MM.1S (cell line): ENCODE measurements at regions not wholly inside any gene's neighbourhood (a gene's known extent, or its start where the extent isn't known, plus 50 kb on each side); places are given as distances from the start of the nearest gene placed in this dataset.

Source experiments
- CTCF ChIP-seq: fragments of 300-600 bp; sonication (generic); IDR thresholded peaks from 2 replicates; pipeline ENCODE4 v1.5.1; 2016; ENCODE audit warnings: antibody characterized with exemption, low read length, mixed read lengths
- EZH2 ChIP-seq: fragments of 300-600 bp; sonication (generic); optimal IDR thresholded peaks from 2 replicates; pipeline ENCODE3; 2017; ENCODE audit warnings: low read depth, mild to moderate bottlenecking, antibody characterized with exemption, low read length, mixed read lengths

- TF ChIP-seq CTCF (no peak), EZH2 (no peak)
Observed at GRCh38 chr7:42597300-42597699, 314.6 kb downstream of the C7orf25 start.
